Bronchial epithelial cell (primary cell): ENCODE measurements at regions not wholly inside any gene's neighbourhood (a gene's known extent, or its start where the extent isn't known, plus 50 kb on each side); places are given as distances from the start of the nearest gene placed in this dataset.

ENCODE experiments used
- DNase-seq: peaks from one replicate; pipeline ENCODE4 v3.0.0-alpha.2; 2010; ENCODE audit warnings: low read depth
- FAIRE-seq: peaks from 2 replicates; lab custom pipeline; 2011; peaks lifted over from hg19 to GRCh38; lab: Jason Lieb, UNC
- H3K27me3 ChIP-seq: 2 replicates; pipeline ENCODE4 v1.5.1; 2011; ENCODE audit warnings: low read length; ENCODE audit not compliant: control insufficient read depth, insufficient read depth
- H3K36me3 ChIP-seq: 2 replicates; pipeline ENCODE4 v1.5.1; 2011; ENCODE audit warnings: low read length; ENCODE audit not compliant: control insufficient read depth, insufficient read depth
- H3K4me3 ChIP-seq: 2 replicates; pipeline ENCODE4 v1.5.1; 2011; ENCODE audit warnings: mild to moderate bottlenecking, low read depth, low read length, control low read depth
- TF ChIP-seq, protein P1 (sequence below): IDR thresholded peaks from 2 replicates; pipeline ENCODE4 v1.5.1; 2011; ENCODE audit warnings: mild to moderate bottlenecking, moderate library complexity, low read length, control low read depth, inconsistent platforms; ENCODE audit not compliant: insufficient read depth, severe bottlenecking

DNA sequence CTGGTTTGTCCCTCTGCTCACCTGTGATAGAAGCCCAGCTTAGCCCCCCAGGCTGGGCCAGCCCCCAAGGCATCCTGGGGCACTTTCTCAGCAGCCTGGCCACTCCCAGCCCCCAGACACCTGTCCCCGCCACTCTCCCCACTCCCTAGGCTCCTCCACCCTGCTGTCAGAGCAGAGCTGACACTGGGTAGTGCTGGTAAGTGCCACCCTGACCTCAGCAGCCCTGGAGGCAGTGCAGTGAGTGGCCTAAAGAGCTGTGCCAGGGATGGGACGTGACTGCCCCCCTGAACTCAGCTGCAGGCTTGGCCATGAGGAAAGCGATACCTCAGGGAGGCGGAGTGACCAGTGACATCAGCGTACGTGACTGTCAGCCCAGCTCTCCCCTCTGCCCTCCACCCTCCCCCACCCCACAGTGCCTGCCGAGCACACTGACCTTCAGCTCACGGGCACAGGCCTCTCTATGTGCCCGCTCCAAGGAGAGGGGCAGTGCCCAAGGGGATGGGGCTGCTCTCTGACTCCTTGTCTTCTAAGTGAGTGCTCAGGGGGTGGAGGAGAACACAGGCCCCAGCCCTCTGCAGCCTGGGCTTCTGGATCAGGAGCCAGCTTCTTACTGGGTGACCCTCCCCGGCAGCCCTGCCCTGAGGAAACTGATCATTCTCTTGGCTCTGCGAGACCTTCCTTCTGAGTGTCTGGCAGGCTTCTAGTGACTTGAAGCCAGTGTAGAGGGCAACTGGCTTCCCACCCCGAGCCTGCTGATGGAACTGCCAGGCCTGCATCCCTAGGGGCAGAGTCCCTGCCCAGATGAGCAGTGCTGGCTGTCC lies 172.7 kb downstream of the MRPL14 start:
- TF ChIP-seq, protein P1, sequence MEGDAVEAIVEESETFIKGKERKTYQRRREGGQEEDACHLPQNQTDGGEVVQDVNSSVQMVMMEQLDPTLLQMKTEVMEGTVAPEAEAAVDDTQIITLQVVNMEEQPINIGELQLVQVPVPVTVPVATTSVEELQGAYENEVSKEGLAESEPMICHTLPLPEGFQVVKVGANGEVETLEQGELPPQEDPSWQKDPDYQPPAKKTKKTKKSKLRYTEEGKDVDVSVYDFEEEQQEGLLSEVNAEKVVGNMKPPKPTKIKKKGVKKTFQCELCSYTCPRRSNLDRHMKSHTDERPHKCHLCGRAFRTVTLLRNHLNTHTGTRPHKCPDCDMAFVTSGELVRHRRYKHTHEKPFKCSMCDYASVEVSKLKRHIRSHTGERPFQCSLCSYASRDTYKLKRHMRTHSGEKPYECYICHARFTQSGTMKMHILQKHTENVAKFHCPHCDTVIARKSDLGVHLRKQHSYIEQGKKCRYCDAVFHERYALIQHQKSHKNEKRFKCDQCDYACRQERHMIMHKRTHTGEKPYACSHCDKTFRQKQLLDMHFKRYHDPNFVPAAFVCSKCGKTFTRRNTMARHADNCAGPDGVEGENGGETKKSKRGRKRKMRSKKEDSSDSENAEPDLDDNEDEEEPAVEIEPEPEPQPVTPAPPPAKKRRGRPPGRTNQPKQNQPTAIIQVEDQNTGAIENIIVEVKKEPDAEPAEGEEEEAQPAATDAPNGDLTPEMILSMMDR = no peak
- no peak overlapping the region for H3K4me3 ChIP-seq
- H3K27me3 ChIP-seq = no peaks in the 10 kb centered on the region
- H3K36me3 ChIP-seq = no peaks in the 10 kb centered on the region
- FAIRE-seq = peak; percentile 47
- DNase-seq = no peak

DNA sequence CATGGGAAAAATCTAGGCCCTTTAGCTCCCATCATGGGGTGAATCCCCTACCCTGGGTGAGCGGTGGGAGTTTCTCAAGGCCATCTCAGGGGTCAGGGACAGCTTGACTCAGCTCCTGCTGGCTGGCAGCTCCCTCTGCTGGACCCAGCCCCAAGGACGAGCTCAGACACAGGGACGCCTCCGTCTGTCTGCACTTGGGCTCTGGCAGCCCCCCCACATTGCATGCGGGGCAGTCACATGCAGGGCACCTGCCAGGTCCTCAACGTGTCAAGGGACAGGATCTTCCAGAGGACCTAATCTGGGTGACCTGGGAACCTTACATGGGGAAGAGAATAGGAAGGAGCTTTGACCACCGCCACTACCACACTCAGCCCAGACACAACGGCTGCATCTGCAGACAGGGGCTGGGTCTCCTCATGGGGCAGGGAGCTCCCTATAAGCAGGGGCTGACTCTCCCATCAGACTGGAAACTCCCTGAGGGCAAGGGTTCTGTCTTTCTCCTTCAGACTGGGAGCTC lies 173.4 kb downstream of the MRPL14 start:
- TF ChIP-seq, protein P1 = peak; percentile 37

DNA sequence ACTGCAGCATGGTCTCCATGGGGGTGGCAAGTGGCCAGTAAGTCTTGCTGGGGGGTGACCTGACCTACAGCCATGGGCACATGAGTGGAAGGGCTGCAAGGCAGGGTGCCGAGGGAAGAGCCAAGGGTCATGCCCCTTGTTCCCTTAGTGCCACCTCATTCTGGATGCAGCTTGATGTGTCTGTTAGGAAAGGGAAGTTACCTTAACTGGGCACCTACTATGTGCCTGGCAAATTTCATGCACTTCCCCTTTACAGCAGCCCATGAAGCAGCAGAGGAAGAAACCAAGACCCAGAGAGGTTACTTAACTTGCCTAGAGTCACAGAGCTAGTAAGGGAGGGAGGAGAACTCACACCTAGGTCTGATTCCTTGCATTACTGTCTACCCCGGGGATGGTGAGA lies 174.0 kb downstream of the MRPL14 start:
- no peak for FAIRE-seq
- TF ChIP-seq, protein P1 = no peak
- no peaks in the 10 kb centered on the region for H3K36me3 ChIP-seq
- no peaks in the 10 kb centered on the region for H3K27me3 ChIP-seq
- H3K4me3 ChIP-seq = no peak overlapping the region
- no peak for DNase-seq

More for the DNA sequence above, 173.4 kb downstream of the MRPL14 start:
- H3K36me3 ChIP-seq = no peaks in the 10 kb centered on the region
- DNase-seq (no peak), FAIRE-seq (no peak)
- H3K4me3 ChIP-seq = no peak overlapping the region
- no peaks in the 10 kb centered on the region for H3K27me3 ChIP-seq

DNA sequence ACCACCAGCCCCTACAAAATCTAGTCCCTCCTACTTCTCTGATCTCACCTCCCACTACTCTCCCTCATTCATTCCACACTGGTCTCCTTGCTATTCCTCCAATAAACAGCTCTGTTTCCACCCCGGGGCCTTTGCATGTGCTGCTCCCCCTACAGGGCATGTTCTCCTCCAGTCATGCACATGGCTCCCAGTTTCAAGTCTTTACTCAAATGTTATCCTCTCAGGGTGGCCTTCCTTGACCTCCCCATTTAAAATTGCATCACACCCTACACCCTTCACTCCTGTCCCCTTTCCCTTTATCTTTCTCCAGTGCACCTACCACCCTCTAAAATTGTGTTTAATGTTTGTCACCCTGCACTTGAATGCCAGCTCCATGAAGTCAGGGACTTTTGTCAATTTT lies 174.5 kb downstream of the MRPL14 start:
- no peak for DNase-seq
- Histone ChIP-seq H3K27me3 (no peaks in the 10 kb centered on the region), H3K4me3 (no peak overlapping the region), H3K36me3 (no peaks in the 10 kb centered on the region)
- TF ChIP-seq, protein P1 = no peak
- FAIRE-seq = no peak

DNA sequence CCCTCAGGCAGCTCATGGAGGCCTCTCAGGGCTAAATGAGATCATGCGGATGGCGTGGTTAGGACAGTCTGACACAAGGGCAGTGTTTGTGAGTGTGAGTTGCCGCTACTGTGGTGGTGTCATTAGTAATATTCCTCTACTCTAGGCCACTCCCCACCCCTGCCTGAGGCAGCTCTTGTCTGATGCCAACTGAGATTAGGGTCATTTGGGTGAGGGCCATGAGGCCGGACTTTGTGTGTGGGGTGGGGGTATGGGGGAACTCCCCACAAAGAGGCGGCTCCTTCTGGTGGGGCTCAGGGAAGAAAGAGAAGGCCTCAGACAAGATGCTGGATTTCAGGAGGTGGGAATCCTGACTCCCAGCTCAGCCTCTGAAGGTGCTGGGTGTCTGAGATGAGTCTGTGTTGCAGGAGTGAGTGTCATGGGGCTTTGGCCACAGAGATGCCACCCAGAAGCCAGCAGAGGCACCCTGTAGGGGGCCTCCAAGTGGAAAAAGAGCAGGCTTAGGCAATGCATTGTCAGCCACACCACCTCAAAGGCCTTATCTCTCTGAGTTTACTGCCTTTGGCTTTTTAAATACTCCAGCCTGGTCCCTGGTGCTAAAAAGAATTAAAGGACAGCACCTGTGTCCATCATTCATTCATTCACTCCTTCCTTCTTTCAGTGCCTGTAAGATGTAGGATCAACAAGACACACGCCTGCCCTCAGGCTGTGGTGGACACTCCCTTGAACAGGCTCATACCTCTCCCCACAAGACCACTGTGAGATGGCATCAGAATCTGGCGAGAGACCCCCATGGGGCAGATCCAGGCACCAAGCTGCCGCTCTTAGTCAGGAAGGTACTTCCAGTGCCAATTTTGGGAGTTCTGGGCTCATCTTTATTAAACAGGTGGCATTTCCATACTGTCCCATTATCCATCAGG lies 175.2 kb downstream of the MRPL14 start:
- Histone ChIP-seq H3K36me3 (no peaks in the 10 kb centered on the region), H3K4me3 (no peak overlapping the region), H3K27me3 (no peaks in the 10 kb centered on the region)
- TF ChIP-seq, protein P1 = no peak
- FAIRE-seq (no peak), DNase-seq (no peak)
